ENCODE measurements at regions not wholly inside any gene's neighbourhood (a gene's known extent, or its start where the extent isn't known, plus 50 kb on each side); places are given as distances from the start of the nearest gene placed in this dataset.
A peak's percentile ranks its signal among the peaks of the same experiment; 100 is the strongest.

DNA sequence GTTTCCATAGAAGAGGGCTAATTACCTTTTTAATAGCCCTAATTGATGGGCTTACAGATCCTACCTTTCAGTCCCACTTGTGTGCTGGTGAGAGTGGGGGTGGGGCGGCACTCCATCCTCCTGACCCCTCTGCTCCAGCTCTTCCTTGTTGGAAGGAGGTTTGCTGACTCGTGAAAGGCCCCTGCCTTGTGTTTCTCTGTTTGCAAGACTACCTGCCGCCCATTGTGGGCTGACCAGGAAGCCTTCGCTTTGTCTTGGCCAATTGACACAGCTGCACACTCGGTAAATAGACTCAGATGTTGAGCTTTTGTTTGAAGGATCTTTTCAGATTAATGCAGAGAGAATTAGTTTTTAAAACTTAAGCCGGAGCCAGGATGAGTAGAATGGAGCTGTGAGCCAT is 197.3 kb upstream of the HES1 start:
- Histone ChIP-seq H3K27me3 (no peaks in the 10 kb centered on the region), H3K36me3 (no peaks in the 10 kb centered on the region), H3K9me3 (no peaks in the 10 kb centered on the region), H3K4me1 (peaks cover 0 to 10% (median 0%) of the 10 kb centered on the region in 4 donors), H3K27ac (no peak overlapping the region), H3K4me3 (no peak overlapping the region)
- WGBS, 2 donors, result 72 to 85% methylated on average over 6 of the region's 6 CpGs
- TF ChIP-seq CTCF (IDR thresholded peaks at IDR 0.05) (no peak), EP300 (IDR thresholded peaks at IDR 0.05) (no peak), POLR2A (IDR thresholded peaks at IDR 0.05) (no peak)
- DNase-seq (ENCODE audit: low spot score in 2 of 2), result no peak

- no peaks in the 10 kb centered on the region for H3K9me3 ChIP-seq
- H3K36me3 ChIP-seq, result no peaks in the 10 kb centered on the region
- DNase-seq (ENCODE audit: low spot score in 2 of 2), result no peak
- no peak overlapping the region for H3K4me3 ChIP-seq
- no peak for TF ChIP-seq EP300 (IDR thresholded peaks at IDR 0.05)
- TF ChIP-seq CTCF (IDR thresholded peaks at IDR 0.05), result no peak
- TF ChIP-seq POLR2A (IDR thresholded peaks at IDR 0.05), result no peak
- no peak overlapping the region for H3K27ac ChIP-seq
- peaks cover 0 to 10% (median 0%) of the 10 kb centered on the region in 4 donors for H3K4me1 ChIP-seq
- WGBS, 2 donors, result 96 to 97% methylated on average over 4 of the region's 4 CpGs
- no peaks in the 10 kb centered on the region for H3K27me3 ChIP-seq
Measured at GRCh38 chr3:193939527-193939926, 196.4 kb upstream of the HES1 start.

DNA sequence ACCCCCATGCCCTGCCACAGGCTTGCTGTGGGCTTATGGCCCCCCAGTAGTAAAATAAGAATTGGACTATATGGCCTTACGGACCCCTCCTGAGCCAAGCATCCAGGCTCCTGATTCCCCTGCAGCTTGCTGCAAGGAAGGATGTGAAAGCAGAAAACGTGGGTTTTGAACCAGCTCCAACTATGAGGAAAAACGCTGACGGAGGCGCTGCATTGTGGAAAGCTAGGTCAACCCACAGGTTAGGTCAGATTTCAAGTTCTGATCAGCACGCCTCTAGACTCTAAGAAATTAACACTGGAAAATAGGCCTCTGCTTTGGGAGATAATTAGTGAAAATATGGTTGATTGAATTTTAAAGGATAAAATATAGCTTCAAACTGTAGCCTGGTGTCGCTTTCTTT is 195.4 kb upstream of the HES1 start:
- TF ChIP-seq EP300 (IDR thresholded peaks at IDR 0.05) (no peak), POLR2A (IDR thresholded peaks at IDR 0.05) (no peak), CTCF (IDR thresholded peaks at IDR 0.05) (no peak)
- Histone ChIP-seq H3K9me3 (no peaks in the 10 kb centered on the region), H3K4me1 (peaks cover 0 to 10% (median 0%) of the 10 kb centered on the region in 4 donors), H3K36me3 (no peaks in the 10 kb centered on the region), H3K27me3 (no peaks in the 10 kb centered on the region), H3K4me3 (no peak overlapping the region), H3K27ac (no peak overlapping the region)
- DNase-seq (ENCODE audit: low spot score in 2 of 2), result no peak
- WGBS, 2 donors, result 70 to 72% methylated on average over 7 of the region's 7 CpGs

DNA sequence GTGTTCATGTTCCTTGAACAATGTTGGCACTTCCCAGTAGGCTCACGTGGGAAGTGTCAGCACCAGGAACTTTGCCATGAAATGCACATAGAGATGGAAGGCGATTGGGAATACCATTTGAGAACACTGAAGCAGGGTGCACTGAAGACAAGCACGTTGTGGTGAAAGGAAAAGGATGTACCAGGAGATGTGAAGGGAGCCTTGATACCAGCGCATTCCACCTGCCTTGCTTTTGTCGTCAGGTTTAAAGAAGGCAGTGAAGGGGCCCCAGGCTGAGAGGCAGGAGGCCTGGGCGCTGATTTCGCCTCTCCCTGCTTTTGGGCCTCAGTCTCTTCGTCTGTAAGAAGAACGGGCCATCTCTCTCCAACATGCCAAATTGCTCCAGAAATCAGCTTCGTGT is 194.5 kb upstream of the HES1 start:
- Histone ChIP-seq H3K4me3 (no peak overlapping the region), H3K27ac (no peak overlapping the region), H3K4me1 (peaks cover 0 to 10% (median 0%) of the 10 kb centered on the region in 4 donors), H3K9me3 (no peaks in the 10 kb centered on the region), H3K27me3 (no peaks in the 10 kb centered on the region), H3K36me3 (no peaks in the 10 kb centered on the region)
- TF ChIP-seq CTCF (IDR thresholded peaks at IDR 0.05) (no peak), POLR2A (IDR thresholded peaks at IDR 0.05) (no peak)
- no peak for DNase-seq (ENCODE audit: low spot score in 2 of 2)
- WGBS, 2 donors, result 90 to 93% methylated on average over 10 of the region's 10 CpGs

- Histone ChIP-seq H3K9me3 (no peaks in the 10 kb centered on the region), H3K4me3 (no peak overlapping the region), H3K4me1 (peaks cover 0 to 10% (median 0%) of the 10 kb centered on the region in 4 donors), H3K27ac (peak overlapping the region in 1 of 4 donors; percentile 19), H3K27me3 (no peaks in the 10 kb centered on the region), H3K36me3 (no peaks in the 10 kb centered on the region)
- no peak for TF ChIP-seq POLR2A (IDR thresholded peaks at IDR 0.05)
- TF ChIP-seq CTCF (IDR thresholded peaks at IDR 0.05), result no peak
- TF ChIP-seq EP300 (IDR thresholded peaks at IDR 0.05), result no peak
- DNase-seq (ENCODE audit: low spot score in 2 of 2), result no peak
- WGBS, 2 donors, result 65 to 76% methylated on average over 9 of the region's 9 CpGs
Measured at GRCh38 chr3:193942516-193943055, 193.4 kb upstream of the HES1 start.
